A549 (cell line): ENCODE measurements at regions not wholly inside any gene's neighbourhood (a gene's known extent, or its start where the extent isn't known, plus 50 kb on each side); places are given as distances from the start of the nearest gene placed in this dataset.

Source experiments
- ATAC-seq, 2 experiments: fragments of 200-7000 bp in 1 of 2; fragments of >200 bp in 1 of 2; cut with Nextera tagmentation in 1 of 2; cut with Tn5 transposase in 1 of 2; 3 replicates each; pipeline versions ENCODE4 v1.8.0 to v1.9.1; 2018 to 2020; ENCODE audit warnings: mild to moderate bottlenecking in 1 of 2, moderate library complexity in 1 of 2
- CTCF ChIA-PET: fragments of 300-600 bp; sonication (Branson Sonifier 250); formaldehyde crosslinking; extraction: SDS; loops from one replicate; lab custom pipeline; 2021; ENCODE audit warnings: antibody characterized with exemption, inconsistent platforms; lab: Yijun Ruan, JAX
- POLR2A ChIA-PET: fragments of 350-600 bp; formaldehyde crosslinking; extraction: SDS; loops from one replicate; lab custom pipeline; 2021; ENCODE audit warnings: antibody characterized with exemption, inconsistent platforms; lab: Yijun Ruan, JAX
- DNase-seq, 2 experiments: peaks; one replicate each; pipeline versions ENCODE4 v3.0.0 to v3.0.0-alpha.2; 2011 to 2016; ENCODE audit warnings: low read depth in 1 of 2, low spot score in 1 of 2
- FAIRE-seq: peaks from 2 replicates; lab custom pipeline; 2011; peaks lifted over from hg19 to GRCh38; lab: Jason Lieb, UNC
- H3K27ac ChIP-seq, 2 experiments: fragments of >200 bp; sonication (Bioruptor Twin); formaldehyde crosslinking; 3 replicates each; pipeline ENCODE4 v1.5.1; 2016 to 2017
- H3K4me1 ChIP-seq: fragments of >200 bp; sonication (Bioruptor Twin); formaldehyde crosslinking; 3 replicates; pipeline ENCODE4 v1.6.1; 2016
- H3K4me2 ChIP-seq: fragments of >200 bp; sonication (Bioruptor Twin); formaldehyde crosslinking; 3 replicates; pipeline ENCODE4 v1.6.1; 2016
- H3K4me3 ChIP-seq: fragments of >200 bp; sonication (Bioruptor Twin); formaldehyde crosslinking; 3 replicates; pipeline ENCODE4 v1.5.1; 2016
- H3K9me3 ChIP-seq: fragments of >200 bp; sonication (Bioruptor Twin); formaldehyde crosslinking; 3 replicates; pipeline ENCODE4 v1.6.1; 2016
- CEBPB ChIP-seq, 2 experiments: fragments of >200 bp in 1 of 2; sonication (Bioruptor Twin) in 1 of 2; formaldehyde crosslinking in 1 of 2; IDR thresholded peaks; 2 replicates each; pipeline ENCODE4 v1.6.1; 2012 to 2016
- CHD4 ChIP-seq: fragments of 200-600 bp; sonication (generic); IDR thresholded peaks from 2 replicates; pipeline ENCODE4 v1.6.1; 2016; ENCODE audit warnings: antibody characterized with exemption, mild to moderate bottlenecking, borderline replicate concordance
- EHF ChIP-seq: fragments of 250-450 bp; sonication (Bioruptor Pico); IDR thresholded peaks from 2 replicates; pipeline ENCODE4 v1.5.0; 2020; ENCODE audit warnings: mild to moderate bottlenecking
- ESRRA ChIP-seq: fragments of 150-350 bp; IDR thresholded peaks from 2 replicates; pipeline ENCODE4 v1.6.1; 2014; ENCODE audit warnings: mild to moderate bottlenecking, low read length, borderline replicate concordance
- FOSB ChIP-seq: fragments of 250-450 bp; sonication (Bioruptor Pico); IDR thresholded peaks from 2 replicates; pipeline ENCODE4 v1.5.0; 2020; ENCODE audit warnings: mild to moderate bottlenecking, moderate library complexity
- FOXS1 ChIP-seq: fragments of 250-450 bp; sonication (Bioruptor Pico); IDR thresholded peaks from 2 replicates; pipeline ENCODE4 v1.5.0; 2020; ENCODE audit warnings: mild to moderate bottlenecking, moderate library complexity
- GATA3 ChIP-seq: IDR thresholded peaks from 2 replicates; pipeline ENCODE4 v1.6.1; 2012; ENCODE audit warnings: borderline replicate concordance
- HES2 ChIP-seq: fragments of >200 bp; sonication (Bioruptor Twin); formaldehyde crosslinking; IDR thresholded peaks from 2 replicates; pipeline ENCODE4 v1.6.1; 2016
- HEYL ChIP-seq: fragments of 250-450 bp; sonication (Bioruptor Pico); IDR thresholded peaks from 2 replicates; pipeline ENCODE4 v1.8.0; 2021; ENCODE audit warnings: mild to moderate bottlenecking, moderate library complexity
- HMGXB4 ChIP-seq: fragments of 250-450 bp; sonication (Bioruptor Pico); IDR thresholded peaks from 2 replicates; pipeline ENCODE4 v1.5.0; 2021; ENCODE audit warnings: mild to moderate bottlenecking, moderate library complexity, borderline replicate concordance
- HOXB13 ChIP-seq: fragments of 250-450 bp; sonication (Bioruptor Pico); IDR thresholded peaks from 2 replicates; pipeline ENCODE4 v1.5.0; 2020; ENCODE audit warnings: low read depth, mild to moderate bottlenecking, moderate library complexity
- KDM5A ChIP-seq: fragments of 200-600 bp; sonication (generic); IDR thresholded peaks from 2 replicates; pipeline ENCODE4 v1.6.1; 2016; ENCODE audit warnings: antibody characterized with exemption, mild to moderate bottlenecking
- MAFK ChIP-seq: fragments of 450-650 bp; IDR thresholded peaks from 2 replicates; pipeline ENCODE4 v1.6.1; 2014; ENCODE audit not compliant: partially characterized antibody
- MAZ ChIP-seq: fragments of 150-350 bp; IDR thresholded peaks from 2 replicates; pipeline ENCODE4 v1.6.1; 2014; ENCODE audit warnings: antibody characterized with exemption, low read depth, low read length, borderline replicate concordance
- NFE2L2 ChIP-seq: fragments of 150-350 bp; conservative IDR thresholded peaks from 2 replicates; pipeline ENCODE4 v1.6.1; 2014; ENCODE audit warnings: low read length
- NPAS2 ChIP-seq: fragments of 250-450 bp; sonication (Bioruptor Pico); IDR thresholded peaks from 2 replicates; pipeline ENCODE4 v1.8.0; 2022; ENCODE audit warnings: mild to moderate bottlenecking, moderate library complexity, borderline replicate concordance
- PHF8 ChIP-seq: fragments of 200-600 bp; sonication (generic); IDR thresholded peaks from 2 replicates; pipeline ENCODE4 v1.6.1; 2016; ENCODE audit warnings: low read depth, mild to moderate bottlenecking, antibody characterized with exemption, moderate library complexity, borderline replicate concordance
- RCOR1 ChIP-seq: fragments of 150-350 bp; IDR thresholded peaks from 2 replicates; pipeline ENCODE4 v1.6.1; 2014; ENCODE audit warnings: antibody characterized with exemption, low read length, low read depth
- SREBF2 ChIP-seq: fragments of 450-650 bp; IDR thresholded peaks from 2 replicates; pipeline ENCODE4 v1.6.1; 2014; ENCODE audit warnings: mild to moderate bottlenecking, moderate library complexity
- TP53 ChIP-seq: fragments of 250-450 bp; sonication (Bioruptor Pico); IDR thresholded peaks from 2 replicates; pipeline ENCODE4 v1.5.0; 2021; ENCODE audit warnings: mild to moderate bottlenecking, moderate library complexity
- ZNF302 ChIP-seq: fragments of 250-450 bp; sonication (Bioruptor Pico); IDR thresholded peaks from 2 replicates; pipeline ENCODE4 v1.9.0; 2021; ENCODE audit warnings: inconsistent platforms, mild to moderate bottlenecking, moderate library complexity
- ZSCAN20 ChIP-seq: fragments of 250-450 bp; sonication (Bioruptor Pico); IDR thresholded peaks from 2 replicates; pipeline ENCODE4 v1.8.0; 2022; ENCODE audit warnings: mild to moderate bottlenecking, moderate library complexity
- WGBS: methylation state at CpG from one replicate; pipeline ENCODE4 v1.1.6; 2017; ENCODE audit errors: missing lambda C conversion rate; 5-methylcytosine and 5-hydroxymethylcytosine counted together
- TF ChIP-seq, protein P1 (sequence below): fragments of 150-350 bp; IDR thresholded peaks from 2 replicates; pipeline ENCODE4 v1.6.1; 2014; ENCODE audit warnings: low read depth, mild to moderate bottlenecking, low read length

GRCh38 chr4:60366661-60367060 lies 833.5 kb upstream of the ADGRL3 start:
- POLR2A ChIA-PET = no interaction called here
- 5% methylated on average over 2 of the region's 2 CpGs for WGBS
- no peak overlapping the region for H3K4me3 ChIP-seq
- H3K4me2 ChIP-seq = no peak overlapping the region
- H3K9me3 ChIP-seq = no peaks in the 10 kb centered on the region
- no peaks in the 10 kb centered on the region for H3K4me1 ChIP-seq
- no peak for TF ChIP-seq PHF8
- TF ChIP-seq GATA3 = no peak
- TF ChIP-seq TP53 (CRISPR knock-in tag) = no peak
- TF ChIP-seq FOSB (CRISPR knock-in tag) = no peak
- DNase-seq (no peak), ATAC-seq (no peak), FAIRE-seq (no peak)
- H3K27ac ChIP-seq = no peak overlapping the region
- CTCF ChIA-PET = no interaction called here

DNA sequence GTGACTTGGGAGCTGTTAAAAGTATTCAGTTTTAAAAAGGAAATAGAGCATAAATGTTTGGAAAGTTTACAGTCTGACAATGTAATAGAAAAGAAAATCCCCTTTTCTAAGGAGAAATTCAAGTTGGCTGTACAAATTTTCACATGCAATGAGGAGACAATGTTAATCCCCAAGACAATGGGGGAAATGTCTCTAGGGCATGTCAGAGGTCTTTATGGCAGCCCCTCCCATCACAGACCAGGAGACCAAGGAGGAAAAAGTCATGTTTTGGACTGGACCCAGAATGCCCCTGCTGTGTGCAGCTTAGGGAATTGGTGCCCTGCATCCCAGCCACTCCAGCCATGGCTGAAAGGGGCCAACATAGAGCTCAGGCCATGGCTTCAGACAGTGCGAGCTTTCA lies 831.1 kb upstream of the ADGRL3 start:
- ChIA-PET CTCF (no interaction called here), POLR2A (no interaction called here)
- Histone ChIP-seq H3K4me3 (no peak overlapping the region), H3K27ac (no peak overlapping the region), H3K9me3 (no peaks in the 10 kb centered on the region), H3K4me1 (no peaks in the 10 kb centered on the region), H3K4me2 (no peak overlapping the region)
- TF ChIP-seq HMGXB4 (no peak), ZNF302 (no peak), HEYL (CRISPR knock-in tag) (no peak), KDM5A (no peak), MAZ (no peak), NPAS2 (CRISPR knock-in tag) (no peak), CHD4 (no peak), CEBPB (IDR thresholded peaks at IDR 0.05) (no peak), HOXB13 (CRISPR knock-in tag) (no peak), ZSCAN20 (no peak), FOXS1 (CRISPR knock-in tag) (no peak), HES2 (no peak), TP53 (CRISPR knock-in tag) (no peak)
- no peak for ATAC-seq
- no peak for DNase-seq
- 0% methylated on average over 1 of the region's 1 CpG for WGBS
- no peak for FAIRE-seq

DNA sequence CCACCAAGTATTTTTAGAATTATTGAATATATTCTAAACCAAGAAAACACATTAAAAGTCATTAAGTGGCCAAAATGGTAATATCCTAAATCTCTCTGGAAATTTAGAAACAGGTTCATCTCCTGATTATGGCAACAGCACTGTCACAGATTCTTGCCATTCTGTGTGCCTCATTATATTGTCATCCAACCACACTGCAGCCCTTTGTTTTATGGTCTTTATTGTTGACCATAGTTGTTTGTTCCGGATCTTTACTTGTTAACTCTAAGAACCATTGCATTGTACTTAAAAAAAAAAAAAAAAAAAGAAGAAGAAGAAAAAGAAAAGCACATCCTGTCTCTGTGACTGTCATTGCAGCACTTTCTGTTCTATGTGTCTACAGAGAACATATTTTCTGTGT lies 822.1 kb upstream of the ADGRL3 start:
- Histone ChIP-seq H3K27ac (no peak overlapping the region), H3K4me1 (no peaks in the 10 kb centered on the region), H3K9me3 (no peaks in the 10 kb centered on the region), H3K4me2 (no peak overlapping the region), H3K4me3 (no peak overlapping the region)
- no peak for FAIRE-seq
- 5% methylated on average over 1 of the region's 1 CpG for WGBS
- CTCF ChIA-PET = no interaction called here
- ATAC-seq = no peak
- TF ChIP-seq RCOR1 (no peak), NFE2L2 (no peak), SREBF2 (no peak), MAFK (no peak), EHF (CRISPR knock-in tag) (no peak), CHD4 (no peak), ESRRA (no peak)
- TF ChIP-seq, protein P1, sequence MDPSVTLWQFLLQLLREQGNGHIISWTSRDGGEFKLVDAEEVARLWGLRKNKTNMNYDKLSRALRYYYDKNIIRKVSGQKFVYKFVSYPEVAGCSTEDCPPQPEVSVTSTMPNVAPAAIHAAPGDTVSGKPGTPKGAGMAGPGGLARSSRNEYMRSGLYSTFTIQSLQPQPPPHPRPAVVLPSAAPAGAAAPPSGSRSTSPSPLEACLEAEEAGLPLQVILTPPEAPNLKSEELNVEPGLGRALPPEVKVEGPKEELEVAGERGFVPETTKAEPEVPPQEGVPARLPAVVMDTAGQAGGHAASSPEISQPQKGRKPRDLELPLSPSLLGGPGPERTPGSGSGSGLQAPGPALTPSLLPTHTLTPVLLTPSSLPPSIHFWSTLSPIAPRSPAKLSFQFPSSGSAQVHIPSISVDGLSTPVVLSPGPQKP = no peak
- no peak for DNase-seq
- POLR2A ChIA-PET = no interaction called here
